ENCODE measurements at regions not wholly inside any gene's neighbourhood (a gene's known extent, or its start where the extent isn't known, plus 50 kb on each side); places are given as distances from the start of the nearest gene placed in this dataset.
"Not testable (repeated sequence)": the region's sequence is repeated elsewhere in the genome, so short reads cannot be mapped to it uniquely, and the experiment has no call there.

GRCh38 chr6:119423996-119424395 lies 74.4 kb upstream of the MAN1A1 start:
- DNase-seq = no peak

- DNase-seq = not testable (repeated sequence)
Measured at GRCh38 chr6:119418084-119418483, 68.5 kb upstream of the MAN1A1 start.

- DNase-seq = no peak
Measured at GRCh38 chr6:119407156-119407555, 57.6 kb upstream of the MAN1A1 start.

- not testable (repeated sequence) for DNase-seq
Measured at GRCh38 chr6:119405114-119405513, 55.6 kb upstream of the MAN1A1 start.

Data from NCI-H1930 (cell line).